Glutamatergic neuron (in vitro differentiated cells): ENCODE measurements at regions not wholly inside any gene's neighbourhood (a gene's known extent, or its start where the extent isn't known, plus 50 kb on each side); places are given as distances from the start of the nearest gene placed in this dataset.

Experiments
- DNase-seq: peaks from one replicate; pipeline ENCODE4 v3.0.0; 2022
- H3K27ac Mint-ChIP-seq: one replicate; pipeline ENCODE4 v1.8.0; 2020; ENCODE audit warnings: mild to moderate bottlenecking, mixed read lengths, inconsistent platforms; ENCODE audit not compliant: unreplicated experiment
- H3K27me3 Mint-ChIP-seq: one replicate; pipeline ENCODE4 v1.8.0; 2020; ENCODE audit warnings: mild to moderate bottlenecking, moderate library complexity, mixed read lengths, inconsistent platforms; ENCODE audit not compliant: unreplicated experiment
- H3K36me3 Mint-ChIP-seq: one replicate; pipeline ENCODE4 v1.8.0; 2020; ENCODE audit warnings: mild to moderate bottlenecking, mixed read lengths, inconsistent platforms; ENCODE audit not compliant: unreplicated experiment
- H3K4me1 Mint-ChIP-seq: one replicate; pipeline ENCODE4 v1.8.0; 2020; ENCODE audit warnings: mild to moderate bottlenecking, low read depth, mixed read lengths, inconsistent platforms; ENCODE audit not compliant: unreplicated experiment
- H3K4me3 Mint-ChIP-seq: one replicate; pipeline ENCODE4 v1.8.0; 2020; ENCODE audit warnings: mild to moderate bottlenecking, mixed read lengths, inconsistent platforms; ENCODE audit not compliant: unreplicated experiment
- H3K9me3 Mint-ChIP-seq: one replicate; pipeline ENCODE4 v1.8.0; 2020; ENCODE audit warnings: mild to moderate bottlenecking, moderate library complexity, mixed read lengths, inconsistent platforms; ENCODE audit not compliant: unreplicated experiment
- TF ChIP-seq, protein P1 (sequence below): fragments of 200-600 bp; sonication (generic); IDR thresholded peaks from one replicate; pipeline ENCODE4 v1.5.0; 2021; ENCODE audit not compliant: partially characterized antibody, unreplicated experiment

DNA sequence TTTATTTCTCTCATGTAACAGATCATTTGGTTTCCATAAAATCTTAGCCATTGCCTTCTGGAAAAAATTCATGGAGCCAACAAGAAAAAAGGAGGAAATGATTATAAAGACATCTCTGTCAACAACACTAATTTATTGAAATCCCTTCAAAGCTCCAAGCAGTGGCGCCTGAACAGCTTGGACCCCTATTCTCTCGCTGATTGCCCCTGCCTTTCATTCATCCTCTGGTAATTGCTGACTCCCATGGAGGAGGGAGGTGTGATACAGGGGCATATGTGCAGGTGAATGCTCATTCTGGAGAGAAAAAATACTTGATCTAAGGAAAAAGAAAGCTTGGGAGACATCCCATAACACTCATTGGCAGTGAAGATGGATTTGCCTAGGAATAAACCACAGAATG lies 345.5 kb downstream of the FGFR2 start:
- no peaks in the 10 kb centered on the region for H3K27me3 Mint-ChIP-seq
- H3K36me3 Mint-ChIP-seq, result no peaks in the 10 kb centered on the region
- TF ChIP-seq, protein P1, sequence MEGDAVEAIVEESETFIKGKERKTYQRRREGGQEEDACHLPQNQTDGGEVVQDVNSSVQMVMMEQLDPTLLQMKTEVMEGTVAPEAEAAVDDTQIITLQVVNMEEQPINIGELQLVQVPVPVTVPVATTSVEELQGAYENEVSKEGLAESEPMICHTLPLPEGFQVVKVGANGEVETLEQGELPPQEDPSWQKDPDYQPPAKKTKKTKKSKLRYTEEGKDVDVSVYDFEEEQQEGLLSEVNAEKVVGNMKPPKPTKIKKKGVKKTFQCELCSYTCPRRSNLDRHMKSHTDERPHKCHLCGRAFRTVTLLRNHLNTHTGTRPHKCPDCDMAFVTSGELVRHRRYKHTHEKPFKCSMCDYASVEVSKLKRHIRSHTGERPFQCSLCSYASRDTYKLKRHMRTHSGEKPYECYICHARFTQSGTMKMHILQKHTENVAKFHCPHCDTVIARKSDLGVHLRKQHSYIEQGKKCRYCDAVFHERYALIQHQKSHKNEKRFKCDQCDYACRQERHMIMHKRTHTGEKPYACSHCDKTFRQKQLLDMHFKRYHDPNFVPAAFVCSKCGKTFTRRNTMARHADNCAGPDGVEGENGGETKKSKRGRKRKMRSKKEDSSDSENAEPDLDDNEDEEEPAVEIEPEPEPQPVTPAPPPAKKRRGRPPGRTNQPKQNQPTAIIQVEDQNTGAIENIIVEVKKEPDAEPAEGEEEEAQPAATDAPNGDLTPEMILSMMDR, result no peak
- H3K4me3 Mint-ChIP-seq, result no peak overlapping the region
- DNase-seq, result no peak
- no peaks in the 10 kb centered on the region for H3K4me1 Mint-ChIP-seq
- H3K27ac Mint-ChIP-seq, result no peak overlapping the region
- H3K9me3 Mint-ChIP-seq, result no peaks in the 10 kb centered on the region

DNA sequence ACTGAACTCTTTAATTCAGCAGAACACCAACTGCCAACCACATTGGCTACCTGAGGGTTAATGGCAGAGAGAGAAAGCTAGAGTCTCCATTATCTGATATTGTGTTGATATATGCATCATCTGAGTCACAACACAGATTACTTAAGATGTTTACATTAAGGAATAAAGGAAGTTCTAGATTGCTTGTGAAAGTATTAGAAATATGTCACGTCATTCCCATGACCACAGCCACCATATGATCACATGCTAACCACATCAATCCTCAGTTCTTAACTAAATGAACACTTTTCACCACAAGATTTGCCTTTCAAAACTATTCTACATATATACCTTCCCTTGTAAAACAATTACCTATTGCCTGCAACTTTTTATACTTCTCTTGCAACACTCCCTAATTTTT lies 337.9 kb downstream of the FGFR2 start:
- H3K9me3 Mint-ChIP-seq, result no peaks in the 10 kb centered on the region
- peaks cover 1% of the 10 kb centered on the region for H3K4me1 Mint-ChIP-seq
- no peak for DNase-seq
- no peaks in the 10 kb centered on the region for H3K27me3 Mint-ChIP-seq
- no peaks in the 10 kb centered on the region for H3K36me3 Mint-ChIP-seq
- no peak overlapping the region for H3K27ac Mint-ChIP-seq
- H3K4me3 Mint-ChIP-seq, result no peak overlapping the region
- TF ChIP-seq, protein P1, result no peak

DNA sequence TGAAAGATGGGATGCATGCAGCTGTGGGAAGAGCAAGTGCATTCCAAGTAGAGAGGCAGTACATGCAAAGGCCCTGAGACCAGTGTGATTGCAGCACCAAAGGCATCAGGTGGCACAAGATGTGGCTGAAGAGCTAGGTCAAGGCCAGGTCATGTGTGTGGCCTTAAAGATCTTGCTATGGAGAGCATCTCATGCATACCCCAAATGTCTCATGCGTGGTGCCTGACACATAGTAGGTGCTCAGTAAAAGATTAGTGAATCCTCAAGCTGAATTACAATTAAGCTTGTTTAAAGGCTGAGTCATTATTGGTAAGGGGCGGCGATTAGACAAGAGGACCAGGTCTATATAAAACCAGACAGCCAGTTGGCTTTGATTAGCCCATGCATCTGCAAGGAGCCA lies 336.6 kb downstream of the FGFR2 start:
- DNase-seq, result no peak
- no peaks in the 10 kb centered on the region for H3K27me3 Mint-ChIP-seq
- no peaks in the 10 kb centered on the region for H3K9me3 Mint-ChIP-seq
- H3K27ac Mint-ChIP-seq, result no peak overlapping the region
- no peaks in the 10 kb centered on the region for H3K36me3 Mint-ChIP-seq
- TF ChIP-seq, protein P1, result no peak
- peaks cover 1% of the 10 kb centered on the region for H3K4me1 Mint-ChIP-seq
- H3K4me3 Mint-ChIP-seq, result no peak overlapping the region

DNA sequence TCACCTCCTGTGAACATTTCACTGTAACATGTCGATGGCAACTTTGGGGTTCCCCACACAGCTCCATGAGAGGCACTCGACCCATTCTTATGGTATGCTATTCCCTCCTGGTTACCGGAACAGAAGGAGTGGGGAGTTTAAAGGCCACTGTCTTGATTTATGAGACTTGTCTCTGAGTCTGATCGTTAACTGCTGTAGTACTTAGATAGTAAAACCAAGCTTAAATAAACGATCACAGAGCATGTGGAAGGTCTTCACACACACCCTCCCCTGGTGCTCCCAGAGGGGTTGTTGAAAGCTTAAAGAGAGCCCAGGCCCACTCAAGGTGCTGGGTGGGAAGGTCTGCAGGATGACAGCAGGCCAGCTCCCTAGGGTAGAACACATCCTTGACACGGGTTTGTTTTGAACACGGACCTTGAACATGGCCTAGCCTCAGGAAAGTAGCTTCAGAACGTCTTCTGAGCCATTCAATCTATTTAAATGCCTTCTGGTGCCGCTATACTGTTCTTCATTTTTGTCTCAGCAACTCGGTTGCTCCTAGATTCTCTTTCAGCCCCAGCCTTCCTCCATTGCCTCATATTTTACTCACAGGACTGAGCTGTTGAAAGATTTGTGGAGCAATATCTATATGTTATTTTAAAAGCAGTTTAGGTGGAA lies 335.3 kb downstream of the FGFR2 start:
- no peaks in the 10 kb centered on the region for H3K9me3 Mint-ChIP-seq
- no peak overlapping the region for H3K27ac Mint-ChIP-seq
- peaks cover 2% of the 10 kb centered on the region for H3K27me3 Mint-ChIP-seq
- no peaks in the 10 kb centered on the region for H3K36me3 Mint-ChIP-seq
- H3K4me3 Mint-ChIP-seq, result no peak overlapping the region
- no peak for DNase-seq
- TF ChIP-seq, protein P1, result no peak
- H3K4me1 Mint-ChIP-seq, result peaks cover 1% of the 10 kb centered on the region

DNA sequence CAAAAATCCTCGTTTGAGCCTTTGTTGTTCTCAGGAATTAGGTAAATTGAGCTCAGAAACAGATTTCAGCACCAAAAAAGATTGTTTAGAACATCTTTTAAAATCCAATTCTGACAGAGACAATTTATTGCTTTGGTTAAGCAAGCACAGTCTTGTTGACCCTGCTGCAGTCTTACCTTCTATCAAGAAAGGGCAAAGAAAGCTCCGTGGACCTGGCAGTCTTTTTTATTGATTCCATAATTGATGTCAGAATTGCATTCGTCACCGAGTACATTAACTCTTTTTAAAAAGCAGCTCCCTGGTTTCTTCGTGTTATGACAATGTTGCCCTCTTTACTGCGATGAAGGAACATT lies 334.8 kb downstream of the FGFR2 start:
- H3K27me3 Mint-ChIP-seq, result peaks cover 2% of the 10 kb centered on the region
- H3K27ac Mint-ChIP-seq, result no peak overlapping the region
- DNase-seq, result no peak
- no peaks in the 10 kb centered on the region for H3K9me3 Mint-ChIP-seq
- H3K4me3 Mint-ChIP-seq, result no peak overlapping the region
- peaks cover 3% of the 10 kb centered on the region for H3K36me3 Mint-ChIP-seq
- TF ChIP-seq, protein P1, result no peak
- peaks cover 1% of the 10 kb centered on the region for H3K4me1 Mint-ChIP-seq
